Renal cortex interstitium (tissue), 11 donors: ENCODE measurements at regions not wholly inside any gene's neighbourhood (a gene's known extent, or its start where the extent isn't known, plus 50 kb on each side); places are given as distances from the start of the nearest gene placed in this dataset.
A peak's percentile ranks its signal among the peaks of the same experiment; 100 is the strongest.

Source experiments
- DNase-seq, 11 donors: peaks; one replicate each; pipeline ENCODE4 v3.0.0-alpha.2; 2013; ENCODE audit warnings: low read depth in 9 of 11, low spot score in 4 of 11; ENCODE audit errors: extremely low read depth in 1 of 11

DNA sequence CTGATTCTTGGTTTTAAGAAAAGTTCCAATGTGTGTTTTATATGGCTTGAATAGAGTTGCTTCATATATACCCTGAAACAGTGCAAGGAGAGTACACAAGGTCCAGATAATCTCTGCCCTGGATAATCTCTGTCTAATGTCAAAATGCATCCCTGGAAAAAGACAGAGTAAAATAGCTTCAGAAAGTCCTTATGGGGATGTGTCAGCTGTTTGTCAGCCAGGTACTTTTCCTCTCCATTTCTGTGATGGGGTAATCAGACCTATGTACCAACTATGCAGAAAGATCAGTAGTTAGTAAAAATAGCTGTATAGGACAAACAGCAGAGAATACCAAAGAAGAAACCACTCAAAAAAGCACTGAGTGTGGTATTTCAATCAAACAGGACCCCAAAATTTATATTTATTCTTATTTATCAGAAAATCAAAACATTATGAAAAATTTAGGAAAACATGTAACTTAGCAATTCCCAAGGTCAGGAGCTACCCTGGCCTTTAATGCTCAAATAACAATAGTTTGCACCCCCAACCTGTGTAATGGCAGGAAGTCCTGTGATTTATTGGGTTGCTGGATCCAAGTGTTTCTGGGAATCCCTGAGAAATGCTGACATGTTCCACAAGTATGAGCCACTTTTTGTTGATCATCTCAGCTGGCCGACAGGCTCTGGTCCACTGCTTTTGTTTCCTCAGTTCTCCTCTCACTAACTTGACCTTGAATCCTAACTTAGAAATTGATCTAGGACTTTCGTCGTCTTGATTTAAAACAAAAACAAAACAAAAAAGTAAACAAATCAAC, 69.6 kb downstream of the MDH1 start:
- DNase-seq = peak in 2 of 11 donors; percentile 3 to 12

- no peak for DNase-seq
These were observed 71.3 kb downstream of the MDH1 start for GRCh38 chr2:63660060-63660459.

- DNase-seq = no peak
These were observed 72.3 kb downstream of the MDH1 start for GRCh38 chr2:63661076-63661475.

GRCh38 chr2:63662028-63662804, 73.5 kb downstream of the MDH1 start:
- DNase-seq = no peak

GRCh38 chr2:63663013-63663864, 74.5 kb downstream of the MDH1 start:
- no peak for DNase-seq

GRCh38 chr2:63665091-63665490, 76.3 kb downstream of the MDH1 start:
- DNase-seq = no peak

- DNase-seq = peak in 1 of 11 donors; percentile 3
These were observed 77.2 kb downstream of the MDH1 start for GRCh38 chr2:63665846-63666475.

DNA sequence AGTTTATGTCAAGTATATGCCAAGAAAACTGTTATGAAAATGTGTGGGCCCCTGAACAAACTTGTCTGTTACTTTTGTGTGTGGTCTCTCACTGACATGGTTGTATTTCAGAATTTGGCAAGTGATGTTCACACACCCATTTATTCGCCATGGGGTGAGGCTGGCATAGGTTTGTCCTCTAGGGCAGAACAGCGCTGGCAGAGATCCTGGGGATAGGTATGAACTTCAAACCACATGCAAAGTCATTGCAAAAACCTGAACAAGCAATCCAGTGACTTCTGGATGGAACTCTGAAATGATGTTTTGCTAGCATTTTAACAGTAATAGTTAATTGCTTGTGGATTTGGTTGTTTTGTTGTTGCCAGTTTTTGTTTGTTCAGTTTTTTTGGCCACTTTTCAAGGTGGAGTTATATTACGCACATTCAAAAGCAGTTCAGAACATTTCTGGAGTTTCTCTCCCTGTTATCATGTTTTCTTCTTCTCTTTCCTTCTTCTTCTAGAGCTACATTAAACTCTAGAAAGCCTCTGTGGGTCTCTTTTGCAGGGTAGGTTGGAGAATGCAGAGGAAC, 78.5 kb downstream of the MDH1 start:
- DNase-seq = no peak

DNA sequence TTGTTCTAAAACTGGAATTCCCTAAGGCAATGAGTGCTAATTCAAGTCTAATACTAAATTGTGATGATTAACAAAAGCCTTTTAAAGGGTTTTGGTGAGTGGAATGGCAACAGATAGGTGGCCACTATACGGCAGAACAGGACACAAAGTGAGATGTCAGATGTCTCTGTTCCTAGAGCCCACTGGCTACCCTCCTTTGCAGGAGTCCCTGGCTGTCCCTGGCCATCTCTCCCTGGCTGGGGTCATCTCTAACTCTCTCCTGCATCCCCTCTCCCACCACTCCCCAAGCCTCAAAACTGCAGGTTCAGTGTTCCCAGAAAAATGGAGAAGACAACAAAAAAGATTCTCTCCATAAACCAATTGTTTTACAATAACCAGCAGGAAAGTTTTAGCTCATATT, 79.2 kb downstream of the MDH1 start:
- DNase-seq = no peak

GRCh38 chr2:63668466-63668865, 79.7 kb downstream of the MDH1 start:
- no peak for DNase-seq

DNA sequence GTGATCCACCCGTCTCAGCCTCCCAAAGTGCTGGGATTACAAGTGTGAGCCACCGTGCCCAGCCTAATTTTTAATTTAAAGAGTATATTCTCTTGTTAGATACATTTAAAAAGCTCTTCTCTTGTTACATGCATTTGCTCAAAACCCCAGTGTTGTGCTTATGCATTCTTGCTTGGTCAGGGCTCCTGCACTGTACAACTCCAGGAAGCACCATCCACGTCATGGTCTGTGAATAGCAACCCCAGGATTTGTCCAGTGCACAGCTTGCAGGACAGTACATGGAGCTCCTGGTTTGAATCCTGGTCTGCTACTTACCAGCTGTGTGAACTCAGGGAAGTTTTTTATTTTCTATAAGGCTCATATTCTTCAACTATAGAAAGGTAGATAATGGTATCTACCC, 80.8 kb downstream of the MDH1 start:
- DNase-seq = no peak

DNA sequence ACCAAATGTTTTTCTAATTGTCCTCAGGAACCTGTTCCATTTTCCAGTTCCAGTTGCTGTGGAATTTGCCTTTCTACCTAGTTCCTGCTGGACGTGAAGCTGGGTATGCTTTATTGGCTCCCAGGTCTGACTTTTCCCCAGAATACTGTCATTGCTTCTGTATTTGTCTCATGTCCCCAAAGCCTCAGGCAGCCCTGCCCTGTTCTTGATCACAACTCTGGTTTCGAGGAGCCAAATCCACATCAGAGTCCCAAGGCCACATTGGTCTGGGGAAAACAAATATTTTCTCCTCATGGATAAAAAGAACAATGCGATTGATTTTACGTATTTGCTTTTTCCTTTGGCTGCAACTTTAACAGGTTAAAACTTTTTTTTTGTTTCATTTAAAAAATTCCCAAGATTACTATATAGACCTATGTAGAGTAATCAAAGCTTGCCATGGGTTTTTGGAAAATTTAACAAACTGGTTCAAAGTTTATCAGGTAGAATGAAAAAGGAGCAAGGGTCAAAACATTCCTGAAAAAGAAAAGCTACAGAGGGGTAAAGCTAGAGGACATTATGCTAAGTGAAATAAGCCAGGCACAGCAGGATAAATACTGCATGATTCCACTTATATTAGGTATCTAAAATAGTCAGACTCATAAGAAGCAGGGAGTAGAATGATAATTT, 85.2 kb downstream of the MDH1 start:
- DNase-seq = no peak

GRCh38 chr2:63675026-63675425, 86.3 kb downstream of the MDH1 start:
- no peak for DNase-seq

DNA sequence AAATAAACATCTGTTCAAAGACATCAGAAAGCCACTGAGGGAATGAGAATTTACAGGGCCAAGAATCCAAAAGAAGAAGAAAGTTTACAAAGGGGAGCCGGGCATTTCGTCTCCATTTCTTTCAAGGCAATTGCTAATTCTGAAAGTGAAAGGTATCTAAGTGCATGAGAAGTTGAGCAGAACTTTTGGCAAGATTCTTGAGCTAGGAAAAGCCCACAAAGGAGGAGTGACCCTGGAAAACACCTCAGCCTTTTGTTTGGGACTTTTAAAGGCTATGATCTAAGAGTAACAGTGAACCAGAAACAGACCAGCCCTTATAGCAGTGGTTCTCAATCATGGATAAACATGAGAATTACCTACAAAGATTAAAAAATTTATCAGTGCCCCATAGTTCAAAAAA, 87.4 kb downstream of the MDH1 start:
- DNase-seq = no peak

GRCh38 chr2:63678085-63678484, 89.3 kb downstream of the MDH1 start:
- DNase-seq = no peak

DNA sequence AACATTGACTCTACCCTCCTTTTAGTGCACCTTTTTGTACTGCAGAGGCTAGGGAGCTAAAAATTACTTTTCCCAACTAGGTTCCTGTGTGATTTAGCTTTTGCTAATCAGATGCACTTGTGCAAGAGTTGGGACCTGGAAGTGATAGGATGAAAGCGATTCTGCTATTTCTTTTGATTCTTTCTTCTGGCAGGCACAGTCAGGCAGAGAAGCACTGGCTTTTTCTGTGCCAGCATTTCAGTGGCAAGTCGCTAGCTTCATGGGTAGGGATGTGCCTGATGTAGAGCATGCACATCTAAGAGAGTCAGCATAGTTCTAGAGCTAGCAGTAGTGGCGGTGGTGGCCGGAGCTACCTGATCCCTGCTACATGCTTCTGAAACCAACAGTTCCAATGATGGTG, 89.8 kb downstream of the MDH1 start:
- no peak for DNase-seq

- no peak for DNase-seq
These were observed 90.6 kb downstream of the MDH1 start for GRCh38 chr2:63679252-63679855.

GRCh38 chr2:63680455-63680854, 91.7 kb downstream of the MDH1 start:
- DNase-seq = no peak
